Dendritic cell treated with granulocyte-macrophage colony-stimulating factor and Interleukin-4, amounts not matched to agents 40 ng/mL and 50 ng/mL, for 4 days (primary cell): ENCODE measurements at regions not wholly inside any gene's neighbourhood (a gene's known extent, or its start where the extent isn't known, plus 50 kb on each side); places are given as distances from the start of the nearest gene placed in this dataset.
"Not testable (repeated sequence)": the region's sequence is repeated elsewhere in the genome, so short reads cannot be mapped to it uniquely, and the experiment has no call there.

Experiments used
- H3K27ac Mint-ChIP-seq: one replicate; pipeline ENCODE4 v1.8.0; 2022; ENCODE audit warnings: mild to moderate bottlenecking, mixed read lengths
- H3K27me3 Mint-ChIP-seq: one replicate; pipeline ENCODE4 v1.8.0; 2022; ENCODE audit warnings: mild to moderate bottlenecking, mixed read lengths
- H3K36me3 Mint-ChIP-seq: one replicate; pipeline ENCODE4 v1.8.0; 2022; ENCODE audit warnings: low read depth, mixed read lengths
- H3K4me1 Mint-ChIP-seq: one replicate; pipeline ENCODE4 v1.8.0; 2022; ENCODE audit warnings: low read depth, mixed read lengths
- H3K4me3 Mint-ChIP-seq: one replicate; pipeline ENCODE4 v1.8.0; 2022; ENCODE audit warnings: mild to moderate bottlenecking, moderate library complexity, mixed read lengths
- H3K9me3 Mint-ChIP-seq: one replicate; pipeline ENCODE4 v1.8.0; 2022; ENCODE audit warnings: mixed read lengths
- intact Hi-C: fragments of 100-400 bp; cut with micrococcal nuclease; formaldehyde crosslinking; loops from one replicate; pipeline ENCODE4 v1.15.0; 2022

DNA sequence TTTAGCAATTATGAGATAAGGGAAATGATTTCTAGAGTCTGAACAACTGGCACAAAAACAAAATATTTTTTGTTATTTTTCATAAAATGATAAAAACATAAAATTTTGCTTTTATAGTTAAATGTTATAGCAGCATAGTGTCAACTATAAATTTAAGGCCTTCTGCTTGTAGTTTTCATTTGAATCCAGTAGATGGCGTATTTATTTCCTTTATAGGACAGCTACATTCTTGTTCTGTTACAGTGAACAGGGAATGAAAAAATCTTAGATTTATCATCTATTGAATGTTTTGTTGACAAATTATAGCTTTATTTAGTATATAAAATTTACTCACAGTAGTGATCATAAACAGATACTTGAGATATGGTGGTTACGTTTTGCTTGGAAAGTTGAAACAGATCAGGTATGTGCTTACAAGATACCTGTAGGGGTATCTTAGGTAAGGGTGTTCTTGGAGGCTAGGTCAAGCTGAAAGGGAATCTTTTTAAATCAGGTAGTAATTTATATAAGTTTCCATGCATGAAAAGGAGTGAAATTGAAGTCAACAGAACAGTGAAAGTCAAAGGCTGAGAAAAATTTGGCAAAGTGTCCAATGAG is 239.3 kb upstream of the GRIN3A start:
- intact Hi-C loops: no loop called here
- Mint-ChIP-seq H3K27ac (no peak overlapping the region), H3K4me1 (no peaks in the 10 kb centered on the region), H3K27me3 (no peaks in the 10 kb centered on the region), H3K4me3 (no peak overlapping the region), H3K9me3 (no peaks in the 10 kb centered on the region), H3K36me3 (no peaks in the 10 kb centered on the region)

DNA sequence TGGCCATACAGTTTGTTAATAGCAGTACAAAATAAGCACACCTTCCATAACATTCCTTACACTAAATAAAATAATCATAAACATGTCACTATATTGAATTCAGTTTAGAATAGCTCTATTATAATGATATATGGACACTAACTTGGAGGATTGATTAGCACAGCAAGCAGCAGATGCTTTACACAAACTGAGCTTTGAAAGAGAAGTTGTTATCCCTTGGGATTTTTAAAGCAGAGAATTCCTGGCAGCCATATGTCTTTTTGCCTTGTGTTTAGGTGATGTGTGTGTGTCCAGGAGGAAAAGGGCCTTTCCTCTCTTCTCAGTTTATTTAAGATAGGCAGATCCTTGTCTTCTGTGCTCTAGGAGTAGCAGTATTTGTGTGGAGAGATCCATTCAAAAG is 232.2 kb upstream of the GRIN3A start:
- Mint-ChIP-seq H3K36me3 (no peaks in the 10 kb centered on the region), H3K27ac (no peak overlapping the region), H3K4me3 (no peak overlapping the region), H3K4me1 (no peaks in the 10 kb centered on the region), H3K27me3 (no peaks in the 10 kb centered on the region), H3K9me3 (no peaks in the 10 kb centered on the region)
- intact Hi-C loops: no loop called here

DNA sequence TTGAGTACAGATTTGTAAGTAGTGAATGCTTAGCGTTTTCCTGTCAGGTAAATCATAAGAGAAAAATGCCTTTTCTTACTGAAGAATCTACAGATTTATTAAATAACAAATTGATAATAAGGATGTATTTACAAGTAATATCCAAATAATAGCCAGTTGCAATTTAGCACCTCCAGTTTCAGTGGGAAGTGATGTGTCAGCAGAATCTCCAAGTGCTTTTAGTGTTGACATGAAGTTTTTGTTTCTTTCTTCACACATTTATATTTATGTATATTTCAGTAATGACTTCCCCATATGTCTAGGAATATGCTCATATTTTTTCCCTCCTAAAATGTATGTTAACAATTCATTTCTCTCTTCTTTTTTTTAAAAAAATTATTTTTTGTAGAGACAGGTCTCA is 229.9 kb upstream of the GRIN3A start:
- Mint-ChIP-seq H3K9me3 (no peaks in the 10 kb centered on the region), H3K4me1 (no peaks in the 10 kb centered on the region), H3K4me3 (no peak overlapping the region), H3K27me3 (no peaks in the 10 kb centered on the region), H3K36me3 (no peaks in the 10 kb centered on the region), H3K27ac (no peak overlapping the region)
- intact Hi-C loops: no loop called here

DNA sequence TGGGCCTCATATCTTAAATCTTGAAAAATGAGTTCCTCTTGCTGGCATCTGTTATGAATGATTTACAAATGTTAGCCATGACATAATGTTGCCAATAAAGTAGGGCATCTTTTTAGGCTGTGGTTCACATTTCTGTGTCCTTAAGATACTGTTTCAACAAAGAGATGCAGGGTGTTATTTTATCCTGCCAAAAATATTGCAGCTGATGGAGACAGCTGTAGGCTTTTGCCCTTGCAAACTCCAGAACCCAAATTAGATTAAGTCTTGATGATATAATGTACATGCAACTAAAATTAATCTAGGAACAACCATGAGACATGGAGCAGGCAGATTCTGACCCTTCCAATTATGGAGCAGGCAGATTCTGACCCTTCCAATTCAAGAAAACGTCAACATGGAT is 228.2 kb upstream of the GRIN3A start:
- H3K4me1 Mint-ChIP-seq: no peaks in the 10 kb centered on the region
- H3K27me3 Mint-ChIP-seq: no peaks in the 10 kb centered on the region
- no peak overlapping the region for H3K4me3 Mint-ChIP-seq
- H3K27ac Mint-ChIP-seq: no peak overlapping the region
- H3K36me3 Mint-ChIP-seq: no peaks in the 10 kb centered on the region
- no peaks in the 10 kb centered on the region for H3K9me3 Mint-ChIP-seq
- intact Hi-C loops: no loop called here

DNA sequence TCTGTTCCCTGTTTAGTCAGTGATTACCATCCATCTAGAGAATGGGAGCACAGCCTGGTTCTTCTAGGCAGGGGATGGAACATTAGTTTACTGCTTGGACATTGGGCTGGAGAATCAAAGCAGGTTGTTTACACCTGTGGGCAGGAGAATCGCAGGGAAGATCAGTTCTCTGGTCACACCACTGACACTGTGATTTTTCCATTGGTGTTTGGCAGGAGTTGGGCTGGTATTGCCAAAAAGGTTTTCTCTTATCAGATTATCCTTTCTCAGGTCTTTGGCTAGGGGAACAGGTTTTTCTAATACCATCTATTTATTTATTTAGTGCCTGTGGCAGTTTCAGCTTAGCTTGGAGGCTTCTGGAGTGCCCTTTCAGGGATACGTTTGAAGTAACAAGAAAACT is 219.3 kb upstream of the GRIN3A start:
- no peaks in the 10 kb centered on the region for H3K36me3 Mint-ChIP-seq
- no peaks in the 10 kb centered on the region for H3K4me1 Mint-ChIP-seq
- no peak overlapping the region for H3K4me3 Mint-ChIP-seq
- no peak overlapping the region for H3K27ac Mint-ChIP-seq
- no peaks in the 10 kb centered on the region for H3K27me3 Mint-ChIP-seq
- H3K9me3 Mint-ChIP-seq: no peaks in the 10 kb centered on the region
- intact Hi-C loops: no loop called here

DNA sequence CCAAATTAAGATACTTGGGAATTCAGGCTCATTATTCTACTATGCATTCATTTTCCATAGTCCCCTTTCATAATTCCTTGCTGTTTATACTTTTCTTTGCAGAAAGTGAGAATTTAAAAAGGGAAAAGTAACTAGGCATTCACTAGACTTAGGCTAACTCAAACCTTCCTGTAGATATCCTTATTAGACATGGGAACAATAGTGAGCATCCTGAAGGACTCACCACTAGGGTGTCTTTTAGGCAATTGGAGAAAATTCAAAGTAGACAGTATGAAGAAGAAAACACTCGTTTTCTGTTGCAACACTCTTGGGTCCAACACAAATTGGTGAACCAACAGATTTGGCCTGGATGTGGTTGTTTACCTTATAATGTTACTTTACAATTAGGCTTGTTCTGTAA is 213.2 kb upstream of the GRIN3A start:
- intact Hi-C loops: no loop called here
- no peaks in the 10 kb centered on the region for H3K4me1 Mint-ChIP-seq
- H3K27me3 Mint-ChIP-seq: no peaks in the 10 kb centered on the region
- no peaks in the 10 kb centered on the region for H3K36me3 Mint-ChIP-seq
- H3K9me3 Mint-ChIP-seq: peaks cover 16% of the 10 kb centered on the region
- H3K27ac Mint-ChIP-seq: no peak overlapping the region
- no peak overlapping the region for H3K4me3 Mint-ChIP-seq

DNA sequence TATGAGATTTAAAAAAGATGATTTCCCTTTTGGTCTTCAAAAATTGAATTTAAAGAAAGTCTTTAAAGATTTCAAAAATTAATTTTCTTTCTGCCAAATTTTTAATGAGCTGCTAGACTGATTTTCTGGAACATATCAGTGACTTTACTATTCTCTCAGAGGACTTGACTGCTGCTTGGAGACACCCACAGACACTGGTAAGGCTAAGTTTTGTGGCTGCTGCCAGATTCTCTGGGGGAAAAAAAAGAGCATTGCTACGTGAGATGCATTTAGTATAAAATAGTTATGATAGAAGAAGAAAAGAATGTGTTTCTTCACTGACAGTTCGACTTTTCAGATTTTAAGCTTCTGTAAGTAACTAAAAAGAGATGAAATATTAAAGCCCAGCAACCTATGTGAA is 193.3 kb upstream of the GRIN3A start:
- H3K27ac Mint-ChIP-seq: no peak overlapping the region
- no peaks in the 10 kb centered on the region for H3K9me3 Mint-ChIP-seq
- intact Hi-C loops: no loop called here
- no peak overlapping the region for H3K4me3 Mint-ChIP-seq
- no peaks in the 10 kb centered on the region for H3K4me1 Mint-ChIP-seq
- no peaks in the 10 kb centered on the region for H3K36me3 Mint-ChIP-seq
- no peaks in the 10 kb centered on the region for H3K27me3 Mint-ChIP-seq

DNA sequence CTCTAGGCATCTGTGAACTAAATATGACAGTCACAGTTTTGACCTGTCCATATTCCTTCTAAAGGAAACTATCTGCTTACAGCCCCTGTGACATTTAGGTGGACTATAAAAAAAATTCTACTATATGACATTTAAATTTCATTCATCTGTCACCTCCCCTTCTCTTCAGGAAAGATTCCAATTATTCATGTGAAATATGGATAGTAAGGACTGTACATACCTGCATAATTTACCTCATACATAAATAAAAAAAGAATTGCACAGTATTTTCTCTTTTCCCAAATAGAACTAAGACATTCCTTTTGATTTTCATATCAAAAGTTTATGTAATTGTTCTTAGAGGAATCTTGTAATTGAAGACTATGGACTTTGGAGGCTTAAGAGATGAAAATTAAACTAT is 192.3 kb upstream of the GRIN3A start:
- intact Hi-C loops: no loop called here
- H3K36me3 Mint-ChIP-seq: no peaks in the 10 kb centered on the region
- no peak overlapping the region for H3K4me3 Mint-ChIP-seq
- no peaks in the 10 kb centered on the region for H3K9me3 Mint-ChIP-seq
- H3K27me3 Mint-ChIP-seq: no peaks in the 10 kb centered on the region
- no peaks in the 10 kb centered on the region for H3K4me1 Mint-ChIP-seq
- no peak overlapping the region for H3K27ac Mint-ChIP-seq

DNA sequence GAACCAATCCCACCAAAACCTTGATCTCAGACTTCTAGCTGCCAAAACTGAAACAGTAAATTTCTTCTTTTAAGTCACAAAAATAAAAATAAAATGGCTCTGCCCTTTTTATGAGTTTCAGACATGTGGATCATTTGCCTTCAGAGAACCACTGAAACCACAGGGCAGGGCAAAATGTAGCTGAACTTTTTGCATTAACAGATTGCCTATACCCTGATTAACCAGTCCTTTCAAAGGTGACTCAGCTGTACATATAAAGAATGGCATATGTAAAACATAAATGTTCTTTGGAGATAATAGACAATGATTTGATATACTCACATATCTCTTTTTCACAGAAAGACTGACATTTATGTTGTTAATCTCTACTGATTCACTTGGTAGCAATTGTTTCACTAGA is 187.1 kb upstream of the GRIN3A start:
- Mint-ChIP-seq H3K27ac (no peak overlapping the region), H3K4me1 (no peaks in the 10 kb centered on the region), H3K36me3 (no peaks in the 10 kb centered on the region), H3K4me3 (no peak overlapping the region), H3K27me3 (no peaks in the 10 kb centered on the region), H3K9me3 (peaks cover 17% of the 10 kb centered on the region)
- intact Hi-C loops: no loop called here

DNA sequence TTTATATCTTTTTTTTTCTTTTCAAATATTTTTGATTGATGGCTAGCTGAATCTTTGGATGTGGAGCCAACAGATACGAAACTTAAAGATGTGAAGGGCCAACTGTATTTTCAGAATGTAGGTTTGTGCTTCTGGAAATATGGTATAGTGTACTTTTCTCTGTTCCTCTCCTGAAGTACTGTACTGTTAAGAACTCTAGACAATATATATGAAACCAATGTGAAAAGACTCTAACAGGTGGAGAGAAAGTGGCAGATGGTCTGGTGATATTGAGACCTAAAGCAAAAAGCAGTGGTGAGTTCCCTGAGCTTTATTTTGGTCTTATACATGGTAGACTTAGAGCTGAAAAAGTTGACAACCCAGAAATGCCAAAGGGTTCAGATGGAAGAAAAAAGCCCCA is 185.0 kb upstream of the GRIN3A start:
- no peaks in the 10 kb centered on the region for H3K27me3 Mint-ChIP-seq
- intact Hi-C loops: no loop called here
- H3K27ac Mint-ChIP-seq: no peak overlapping the region
- H3K36me3 Mint-ChIP-seq: no peaks in the 10 kb centered on the region
- H3K4me3 Mint-ChIP-seq: no peak overlapping the region
- H3K9me3 Mint-ChIP-seq: peaks cover 20% of the 10 kb centered on the region
- H3K4me1 Mint-ChIP-seq: no peaks in the 10 kb centered on the region

DNA sequence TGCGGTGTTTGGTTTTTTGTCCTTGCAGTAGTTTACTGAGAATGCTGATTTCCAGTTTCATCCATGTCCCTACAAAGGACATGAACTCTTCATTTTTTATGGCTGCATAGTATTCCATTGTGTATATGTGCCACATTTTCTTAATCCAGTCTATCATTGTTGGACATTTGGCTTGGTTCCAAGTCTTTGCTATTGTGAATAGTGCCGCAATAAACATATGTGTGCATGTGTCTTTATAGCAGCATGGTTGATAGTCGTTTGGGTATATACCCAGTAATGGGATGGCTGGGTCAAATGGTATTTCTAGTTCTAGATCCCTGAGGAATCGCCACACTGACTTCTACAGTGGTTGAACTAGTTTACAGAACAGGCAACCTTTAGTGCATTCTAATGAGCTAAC is 178.5 kb upstream of the GRIN3A start:
- intact Hi-C loops, H3K4me3 Mint-ChIP-seq, H3K27me3 Mint-ChIP-seq, H3K9me3 Mint-ChIP-seq, H3K4me1 Mint-ChIP-seq, H3K36me3 Mint-ChIP-seq, H3K27ac Mint-ChIP-seq: not testable (repeated sequence)

DNA sequence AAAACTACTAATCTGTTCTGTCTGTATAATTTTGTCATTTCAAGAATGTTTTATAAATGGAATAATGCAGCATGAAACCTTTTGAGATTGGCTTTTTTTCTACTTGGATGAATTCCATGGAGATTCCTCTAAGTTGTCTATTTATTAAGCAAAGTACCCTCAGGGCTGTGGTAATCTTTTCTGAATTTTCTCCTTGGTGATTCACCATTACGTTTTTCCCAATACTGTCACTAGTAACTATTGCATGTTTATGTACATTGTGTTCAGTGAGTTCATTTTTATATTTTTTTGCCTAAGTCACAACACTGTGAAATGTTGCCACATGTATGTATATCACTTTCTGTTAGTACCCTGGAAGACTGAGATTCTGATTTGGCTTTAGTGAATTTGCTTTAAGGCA is 177.0 kb upstream of the GRIN3A start:
- no peaks in the 10 kb centered on the region for H3K36me3 Mint-ChIP-seq
- intact Hi-C loops: no loop called here
- no peaks in the 10 kb centered on the region for H3K27me3 Mint-ChIP-seq
- no peak overlapping the region for H3K27ac Mint-ChIP-seq
- H3K9me3 Mint-ChIP-seq: peaks cover 10% of the 10 kb centered on the region
- H3K4me1 Mint-ChIP-seq: no peaks in the 10 kb centered on the region
- no peak overlapping the region for H3K4me3 Mint-ChIP-seq

DNA sequence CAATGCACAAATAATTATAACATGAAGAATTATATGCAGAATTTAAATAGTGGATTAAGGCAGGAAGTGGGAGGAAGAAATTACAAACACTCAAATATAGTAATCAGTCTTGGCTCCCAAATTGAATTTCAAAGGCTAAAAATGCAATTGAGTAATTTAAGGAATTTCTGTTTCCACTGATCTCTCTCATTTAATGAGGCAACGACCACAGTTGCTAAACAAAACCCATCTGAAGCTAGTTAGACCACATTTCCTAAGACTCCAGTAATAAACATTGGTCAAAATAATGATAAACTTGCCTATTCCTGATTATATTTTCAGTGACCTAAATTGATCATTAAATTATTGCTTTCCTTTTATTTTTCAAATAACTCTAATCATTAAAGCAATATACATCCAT is 174.3 kb upstream of the GRIN3A start:
- intact Hi-C loops: no loop called here
- Mint-ChIP-seq H3K27ac (no peak overlapping the region), H3K9me3 (peaks cover 8% of the 10 kb centered on the region), H3K4me3 (no peak overlapping the region), H3K27me3 (no peaks in the 10 kb centered on the region), H3K4me1 (no peaks in the 10 kb centered on the region), H3K36me3 (no peaks in the 10 kb centered on the region)

DNA sequence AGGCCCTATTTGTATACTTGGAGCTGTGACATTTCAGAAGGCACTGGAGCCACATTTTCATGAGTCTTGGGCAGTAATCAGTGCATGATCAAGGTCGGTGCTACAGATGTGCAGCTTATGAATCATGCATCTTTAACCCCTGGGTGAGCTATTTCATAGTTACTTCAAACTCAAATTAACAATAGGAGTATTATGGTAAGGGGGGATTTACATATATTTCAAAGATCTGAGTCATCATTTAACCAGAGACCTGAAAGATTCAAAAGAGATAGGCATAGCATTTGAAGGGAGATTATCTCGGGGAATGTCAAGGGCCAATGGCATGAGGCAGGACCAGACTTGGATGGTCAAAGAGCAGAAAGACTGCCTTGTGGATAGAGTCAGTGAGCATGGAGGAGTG is 169.0 kb upstream of the GRIN3A start:
- Mint-ChIP-seq H3K27ac (no peak overlapping the region), H3K4me3 (no peak overlapping the region), H3K4me1 (no peaks in the 10 kb centered on the region), H3K36me3 (no peaks in the 10 kb centered on the region), H3K9me3 (peaks cover 8% of the 10 kb centered on the region), H3K27me3 (no peaks in the 10 kb centered on the region)
- intact Hi-C loops: no loop called here

DNA sequence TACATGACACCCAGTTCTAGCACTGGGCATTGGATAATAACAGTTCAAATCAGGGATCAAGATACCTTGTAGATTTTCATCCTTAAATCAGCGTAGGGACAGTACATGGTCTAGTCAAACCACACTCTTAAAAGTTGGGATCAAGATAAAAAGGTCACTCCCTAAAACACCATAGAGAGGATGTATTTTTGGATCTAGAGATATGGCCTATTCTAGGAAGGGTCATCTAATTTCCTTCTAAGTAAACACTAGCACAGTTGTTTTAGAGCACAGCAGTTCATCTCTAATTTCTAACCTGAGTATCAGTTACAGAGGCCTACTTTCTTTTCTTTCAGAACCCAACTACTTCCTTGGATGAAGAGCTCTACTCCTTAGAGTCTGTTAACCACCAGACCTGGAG is 166.4 kb upstream of the GRIN3A start:
- no peaks in the 10 kb centered on the region for H3K27me3 Mint-ChIP-seq
- H3K4me3 Mint-ChIP-seq: no peak overlapping the region
- intact Hi-C loops: no loop called here
- H3K4me1 Mint-ChIP-seq: no peaks in the 10 kb centered on the region
- H3K9me3 Mint-ChIP-seq: peaks cover 4% of the 10 kb centered on the region
- H3K27ac Mint-ChIP-seq: no peak overlapping the region
- no peaks in the 10 kb centered on the region for H3K36me3 Mint-ChIP-seq
